ENCODE measurements at regions not wholly inside any gene's neighbourhood (a gene's known extent, or its start where the extent isn't known, plus 50 kb on each side); places are given as distances from the start of the nearest gene placed in this dataset.

- 81 to 90% (median 84%) methylated on average over 4 of the region's 4 CpGs for WGBS, 3 donors
- H3K9me3 ChIP-seq: no peaks in the 10 kb centered on the region
- no peak overlapping the region for H3K27ac ChIP-seq
- no peaks in the 10 kb centered on the region for H3K36me3 ChIP-seq
- no peaks in the 10 kb centered on the region for H3K27me3 ChIP-seq
- intact Hi-C loops (cut with DNase I): no loop called here
- no peaks in the 10 kb centered on the region for H3K4me1 ChIP-seq (ENCODE audit: insufficient read depth)
- no peak for DNase-seq
- no peak for TF ChIP-seq POLR2A (IDR thresholded peaks at IDR 0.05)
- no peak for TF ChIP-seq CTCF (IDR thresholded peaks at IDR 0.05)
- TF ChIP-seq EP300 (IDR thresholded peaks at IDR 0.05): no peak
- no peak overlapping the region for H3K4me3 ChIP-seq
These were observed 444.8 kb upstream of the GRM7 start for GRCh38 chr3:6416049-6416661.

GRCh38 chr3:6417174-6417573, 443.7 kb upstream of the GRM7 start:
- Histone ChIP-seq H3K27ac (no peak overlapping the region), H3K36me3 (no peaks in the 10 kb centered on the region), H3K4me1 (ENCODE audit: insufficient read depth) (no peaks in the 10 kb centered on the region), H3K27me3 (no peaks in the 10 kb centered on the region), H3K4me3 (no peak overlapping the region), H3K9me3 (no peaks in the 10 kb centered on the region)
- no peak for TF ChIP-seq CTCF (IDR thresholded peaks at IDR 0.05)
- TF ChIP-seq EP300 (IDR thresholded peaks at IDR 0.05): no peak
- no peak for TF ChIP-seq POLR2A (IDR thresholded peaks at IDR 0.05)
- intact Hi-C loops (cut with DNase I): no loop called here
- WGBS, 3 donors: 67 to 95% (median 79%) methylated on average over 4 of the region's 4 CpGs
- no peak for DNase-seq

- Histone ChIP-seq H3K27me3 (no peaks in the 10 kb centered on the region), H3K36me3 (no peaks in the 10 kb centered on the region), H3K4me3 (no peak overlapping the region), H3K9me3 (no peaks in the 10 kb centered on the region), H3K4me1 (ENCODE audit: insufficient read depth) (no peaks in the 10 kb centered on the region), H3K27ac (no peak overlapping the region)
- no peak for TF ChIP-seq EP300 (IDR thresholded peaks at IDR 0.05)
- no peak for TF ChIP-seq CTCF (IDR thresholded peaks at IDR 0.05)
- DNase-seq: no peak
- 88 to 96% (median 94%) methylated on average over 1 of the region's 1 CpG for WGBS, 3 donors
- intact Hi-C loops (cut with DNase I): no loop called here
These were observed 442.4 kb upstream of the GRM7 start for GRCh38 chr3:6418485-6418884.

- Histone ChIP-seq H3K36me3 (no peaks in the 10 kb centered on the region), H3K27ac (no peak overlapping the region), H3K9me3 (peaks cover 0 to 4% of the 10 kb centered on the region in 2 donors), H3K4me1 (ENCODE audit: insufficient read depth) (no peaks in the 10 kb centered on the region), H3K4me3 (no peak overlapping the region), H3K27me3 (no peaks in the 10 kb centered on the region)
- intact Hi-C loops (cut with DNase I): no loop called here
- TF ChIP-seq CTCF (IDR thresholded peaks at IDR 0.05): no peak
- no peak for TF ChIP-seq POLR2A (IDR thresholded peaks at IDR 0.05)
- no peak for TF ChIP-seq EP300 (IDR thresholded peaks at IDR 0.05)
- WGBS, 3 donors: 55 to 63% (median 57%) methylated on average over 4 of the region's 4 CpGs
- no peak for DNase-seq
These were observed 439.1 kb upstream of the GRM7 start for GRCh38 chr3:6421666-6422445.
